NCI-H2196 treated with DMSO at 0.1 percent for 48 hours (cell line): ENCODE measurements at regions not wholly inside any gene's neighbourhood (a gene's known extent, or its start where the extent isn't known, plus 50 kb on each side); places are given as distances from the start of the nearest gene placed in this dataset.
"Not testable (repeated sequence)": the region's sequence is repeated elsewhere in the genome, so short reads cannot be mapped to it uniquely, and the experiment has no call there.

Experiments used
- DNase-seq: peaks from one replicate; lab custom pipeline; 2025; ENCODE audit not compliant: unreplicated experiment; lab: John Stamatoyannopoulos, UW

GRCh38 chr9:103237571-103238109, 242.5 kb downstream of the CYLC2 start:
- DNase-seq: not testable (repeated sequence)

DNA sequence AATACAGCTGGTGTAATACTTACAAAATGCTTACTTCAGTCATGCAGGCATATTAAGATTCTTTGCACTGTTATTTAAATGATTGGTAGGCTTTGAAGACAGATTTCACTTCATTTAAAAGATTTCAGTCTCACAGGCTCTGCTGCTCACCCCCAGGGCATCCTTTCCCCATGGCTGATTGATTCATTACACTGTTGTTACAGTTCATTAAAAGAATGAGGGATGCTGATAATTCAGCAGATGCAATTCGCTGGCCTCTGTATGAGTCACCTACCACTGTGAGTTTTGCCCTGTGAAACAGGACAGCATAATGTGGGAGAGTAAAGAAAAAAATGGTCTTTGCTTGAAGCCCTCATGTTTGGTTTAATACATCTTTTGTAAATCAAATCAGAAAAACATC, 246.9 kb downstream of the CYLC2 start:
- no peak for DNase-seq

DNA sequence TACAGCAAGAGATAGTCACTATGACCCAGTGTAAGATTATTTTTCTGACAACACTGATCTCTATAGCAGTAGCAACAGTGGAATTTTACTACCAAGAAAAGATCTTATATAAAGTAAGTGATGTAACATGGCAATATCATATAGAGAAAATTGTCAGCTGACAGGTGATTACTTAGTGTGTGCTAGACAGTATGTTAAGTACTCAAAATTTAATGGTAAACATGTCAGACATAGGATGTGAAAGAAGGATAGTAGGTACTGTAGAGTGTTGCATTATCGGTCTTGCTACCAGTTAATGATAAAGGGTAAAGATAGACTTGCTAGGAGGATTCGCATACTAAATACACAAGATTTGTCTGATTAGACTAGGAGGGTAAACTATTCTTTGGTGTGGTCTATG, 247.4 kb downstream of the CYLC2 start:
- no peak for DNase-seq

DNA sequence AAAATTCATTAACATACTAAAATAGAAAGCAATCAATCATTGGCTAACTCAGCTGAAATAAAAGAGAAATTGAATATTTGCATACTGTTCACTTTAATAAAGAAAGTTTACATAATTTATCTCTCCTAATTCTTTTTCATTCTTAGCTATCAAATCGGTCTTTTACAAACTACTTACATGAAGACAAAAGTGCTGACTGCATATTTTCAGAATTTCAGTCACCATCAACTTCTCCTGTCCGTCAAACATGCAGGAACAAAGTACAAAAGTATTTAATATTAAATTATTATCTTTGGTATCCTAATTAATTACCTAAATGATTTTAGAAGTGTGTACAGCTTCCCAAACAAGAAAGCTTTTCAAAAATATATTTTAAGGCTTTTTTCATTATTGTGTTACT, 248.4 kb downstream of the CYLC2 start:
- DNase-seq: no peak

DNA sequence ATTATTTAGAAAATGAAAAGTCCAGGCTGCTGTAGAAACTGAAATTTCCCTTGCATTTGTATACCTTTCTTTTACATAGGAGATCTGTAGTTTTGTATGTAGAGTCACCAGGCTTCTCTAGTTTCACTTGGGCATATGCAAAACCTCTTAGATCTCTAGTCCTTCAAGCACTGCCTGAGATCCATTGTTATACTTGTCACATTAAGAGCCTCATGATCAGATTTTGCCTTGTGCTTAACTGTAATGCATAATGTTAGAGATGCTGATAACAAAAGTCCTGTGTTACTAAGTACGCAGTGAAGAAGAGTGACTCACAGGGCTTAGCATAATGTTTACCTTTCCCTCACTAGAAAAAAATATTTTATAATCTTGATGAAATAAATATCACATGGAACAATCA, 250.2 kb downstream of the CYLC2 start:
- DNase-seq: no peak

GRCh38 chr9:103261951-103262350, 266.8 kb downstream of the CYLC2 start:
- DNase-seq: no peak

GRCh38 chr9:103266064-103266463, 270.9 kb downstream of the CYLC2 start:
- DNase-seq: no peak

- DNase-seq: no peak
Measured at GRCh38 chr9:103277240-103277639, 282.1 kb downstream of the CYLC2 start.

DNA sequence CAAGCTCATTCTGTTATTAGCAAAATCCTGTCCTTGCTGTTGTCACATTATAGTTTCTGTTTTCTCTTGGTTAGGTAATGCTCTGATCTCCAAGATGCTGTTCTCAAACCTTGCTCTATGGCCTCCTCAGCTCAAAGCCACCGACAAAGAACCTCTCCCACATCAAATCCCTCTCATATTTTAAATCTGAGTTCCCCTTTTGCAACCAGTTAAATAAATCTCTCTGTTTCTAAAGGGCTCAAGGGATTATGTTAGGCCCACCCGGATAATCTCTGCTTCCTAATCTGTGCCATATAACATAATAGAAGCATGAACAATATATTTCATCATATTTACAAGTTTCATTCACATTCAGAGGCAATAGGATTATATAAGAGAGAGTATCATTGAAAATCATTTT, 286.0 kb downstream of the CYLC2 start:
- DNase-seq: no peak

GRCh38 chr9:103287361-103287760, 292.2 kb downstream of the CYLC2 start:
- no peak for DNase-seq

DNA sequence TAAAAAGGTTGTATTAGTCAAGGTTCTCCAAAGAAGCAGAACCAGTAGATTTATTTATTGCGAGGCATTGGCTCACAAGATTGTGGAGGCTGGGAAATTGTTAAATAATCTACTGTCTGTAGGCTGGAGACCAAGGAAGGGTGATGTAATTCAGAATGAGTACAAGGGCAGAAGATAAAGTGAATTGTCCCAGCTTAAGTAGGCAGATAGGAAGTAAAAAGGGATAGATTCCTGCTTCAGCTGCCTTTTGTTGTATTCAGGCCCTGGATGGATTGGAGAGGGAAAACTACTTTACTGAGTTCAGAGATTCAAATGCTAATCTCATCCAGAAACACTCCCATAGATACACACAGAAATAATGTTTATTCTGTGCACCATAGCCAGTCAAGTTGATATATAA, 301.1 kb downstream of the CYLC2 start:
- no peak for DNase-seq

- DNase-seq: no peak
Measured at GRCh38 chr9:103301051-103301450, 305.9 kb downstream of the CYLC2 start.

GRCh38 chr9:103304797-103305196, 309.7 kb downstream of the CYLC2 start:
- DNase-seq: no peak

DNA sequence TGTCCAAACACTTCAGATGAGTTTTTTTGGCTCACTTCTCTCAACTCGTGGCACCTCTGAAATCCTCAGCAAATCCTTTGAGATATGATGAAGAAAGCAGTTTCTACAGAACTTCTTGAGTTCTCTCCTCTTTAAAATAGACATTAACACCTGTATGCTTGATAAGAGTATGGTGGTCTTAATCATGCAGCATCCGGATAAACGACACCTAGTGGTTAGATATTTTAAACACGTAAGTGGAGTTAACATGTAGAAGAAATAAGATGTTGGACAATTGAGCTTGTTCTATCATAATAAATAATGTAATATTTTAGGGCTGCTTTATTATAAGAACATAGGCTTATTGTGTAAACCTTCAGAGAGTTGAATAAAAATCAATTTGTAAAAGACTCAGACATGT, 324.8 kb downstream of the CYLC2 start:
- DNase-seq: no peak

DNA sequence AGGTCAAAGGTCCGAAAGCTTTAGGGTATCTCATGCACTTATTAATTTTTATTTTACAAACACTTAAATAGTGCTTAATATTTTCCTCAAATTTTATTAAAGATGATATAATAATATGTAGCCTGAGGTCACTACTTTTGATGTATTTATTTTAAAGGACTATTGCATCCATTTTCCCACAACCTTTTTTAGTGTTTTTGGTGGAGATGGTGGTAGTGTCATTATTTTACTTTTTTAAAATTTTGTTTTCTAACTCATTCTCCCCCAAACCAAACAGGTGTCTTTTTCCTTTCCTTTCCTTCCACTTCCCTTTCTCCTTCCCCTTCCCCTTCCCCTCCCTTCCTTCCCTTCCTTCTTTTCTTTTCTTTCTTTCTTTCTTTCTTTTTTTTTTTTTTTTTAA, 328.6 kb downstream of the CYLC2 start:
- no peak for DNase-seq

GRCh38 chr9:103335461-103335860, 340.3 kb downstream of the CYLC2 start:
- DNase-seq: no peak

DNA sequence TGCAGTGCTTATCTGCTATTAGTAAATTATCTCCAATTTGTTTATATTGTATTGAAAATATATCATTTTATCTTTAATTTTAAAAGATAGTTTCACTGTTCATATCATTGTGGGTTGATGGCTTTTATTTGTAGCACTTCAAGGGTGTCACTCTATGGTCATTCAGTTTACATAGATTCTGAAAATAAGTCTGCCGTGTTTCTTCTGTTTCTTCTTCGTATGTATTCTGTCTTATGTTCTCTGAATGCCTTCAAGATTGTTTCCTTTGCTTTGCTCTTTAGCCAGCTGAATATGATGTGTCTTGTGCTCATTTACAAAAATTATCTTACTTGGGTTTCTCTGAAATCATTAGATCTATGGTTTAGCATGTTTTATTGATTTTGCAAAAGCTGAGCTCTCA, 359.9 kb downstream of the CYLC2 start:
- DNase-seq: no peak

DNA sequence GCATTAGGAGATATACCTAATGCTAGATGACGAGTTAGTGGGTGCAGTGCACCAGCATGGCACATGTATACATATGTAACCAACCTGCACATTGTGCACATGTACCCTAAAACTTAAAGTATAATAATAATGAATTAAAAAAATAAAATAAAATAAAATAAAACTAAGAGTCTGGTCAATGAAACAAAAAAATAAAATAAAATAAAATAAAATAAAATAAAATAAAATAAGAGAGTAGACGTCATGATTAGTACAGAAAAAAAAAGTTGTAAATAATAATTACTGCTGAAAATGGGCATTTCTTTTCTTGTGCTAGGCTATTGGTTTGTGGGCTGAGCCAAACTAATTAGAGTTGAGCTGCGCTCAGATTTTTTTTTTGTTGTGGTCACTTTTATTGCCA, 362.8 kb downstream of the CYLC2 start:
- DNase-seq: not testable (repeated sequence)

- DNase-seq: no peak
Measured at GRCh38 chr9:103361906-103362305, 366.8 kb downstream of the CYLC2 start.

DNA sequence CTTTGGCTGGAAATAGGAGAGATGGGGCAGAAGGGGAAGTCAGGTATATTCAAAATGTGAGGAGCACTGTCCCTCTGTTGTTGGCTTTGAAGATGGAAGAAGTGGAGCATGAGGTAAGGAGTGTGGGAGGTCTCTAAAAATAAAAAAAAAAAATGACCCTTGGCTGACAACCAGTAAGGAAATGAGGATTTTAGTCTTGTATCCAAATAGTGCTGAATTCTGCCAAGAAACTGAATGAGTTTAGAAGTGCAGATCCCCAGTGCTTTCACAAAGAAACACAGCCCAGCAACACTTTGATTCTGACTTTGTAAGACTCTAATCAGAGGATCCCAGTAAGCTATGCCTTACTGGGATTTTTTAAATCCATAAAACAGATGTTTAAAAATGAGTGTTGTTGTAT, 367.9 kb downstream of the CYLC2 start:
- DNase-seq: no peak

GRCh38 chr9:103364753-103365152, 369.6 kb downstream of the CYLC2 start:
- DNase-seq: no peak

GRCh38 chr9:103371152-103371551, 376.0 kb downstream of the CYLC2 start:
- no peak for DNase-seq

- no peak for DNase-seq
Measured at GRCh38 chr9:103372828-103373227, 377.7 kb downstream of the CYLC2 start.

DNA sequence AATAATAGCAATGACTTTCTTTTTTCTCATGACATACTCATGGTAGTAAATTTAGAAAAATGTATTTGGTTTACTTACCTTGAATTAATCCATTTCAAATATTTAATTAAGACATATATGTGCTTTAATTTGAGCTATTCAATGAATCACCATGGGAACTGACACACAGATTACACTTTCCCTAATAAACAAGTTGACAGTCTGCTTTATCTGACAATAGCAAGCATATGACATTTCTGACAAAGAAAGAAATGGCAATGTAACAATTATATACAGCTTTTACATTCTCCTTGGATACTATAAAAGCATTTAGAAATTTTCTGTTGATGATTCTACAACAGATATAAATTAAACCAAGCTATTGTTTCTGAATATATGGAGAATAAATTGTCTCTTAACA, 382.5 kb downstream of the CYLC2 start:
- DNase-seq: no peak
